GM23248 (cell line): ENCODE measurements at regions not wholly inside any gene's neighbourhood (a gene's known extent, or its start where the extent isn't known, plus 50 kb on each side); places are given as distances from the start of the nearest gene placed in this dataset.

ENCODE experiments used
- EZH2 ChIP-seq: fragments of 200-600 bp; sonication (generic); IDR thresholded peaks from 2 replicates; pipeline ENCODE4 v1.6.1; 2018; ENCODE audit warnings: antibody characterized with exemption, mild to moderate bottlenecking; ENCODE audit not compliant: insufficient read depth, poor library complexity, severe bottlenecking
- EZH2phosphoT487 ChIP-seq: fragments of 200-600 bp; sonication (generic); IDR thresholded peaks from 2 replicates; pipeline ENCODE4 v1.6.1; 2018; ENCODE audit warnings: antibody characterized with exemption, moderate library complexity, mild to moderate bottlenecking, low read depth; ENCODE audit not compliant: insufficient read depth

DNA sequence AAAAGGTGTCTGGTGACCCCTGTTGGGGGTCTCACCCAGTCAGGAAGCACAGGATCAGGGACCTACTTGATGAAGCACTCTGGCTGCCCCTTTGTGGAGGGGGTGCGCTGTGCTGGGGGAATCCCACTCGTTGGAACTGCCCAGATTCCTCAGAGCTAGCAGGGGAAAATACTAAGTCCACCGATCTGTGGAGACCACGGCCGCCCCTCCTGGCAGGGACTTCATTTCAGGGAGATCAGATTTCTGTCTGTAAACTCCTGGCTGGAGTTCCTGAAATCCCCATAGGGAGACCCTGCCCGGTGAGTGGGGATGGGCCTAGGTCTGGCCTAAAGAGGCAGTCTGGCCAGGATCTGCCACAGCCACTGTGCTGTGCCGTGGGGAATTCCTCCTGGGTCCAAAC, 79.3 kb upstream of the ADCY1 start:
- TF ChIP-seq EZH2phosphoT487 (no peak), EZH2 (no peak)
